Neural progenitor cell (in vitro differentiated cells): ENCODE measurements at regions not wholly inside any gene's neighbourhood (a gene's known extent, or its start where the extent isn't known, plus 50 kb on each side); places are given as distances from the start of the nearest gene placed in this dataset.

ENCODE experiments used
- CTCF ChIP-seq: fragments of 200-600 bp; sonication (generic); IDR thresholded peaks from 2 replicates; pipeline ENCODE4 v1.5.1; 2017; ENCODE audit warnings: antibody characterized with exemption, mild to moderate bottlenecking
- EZH2 ChIP-seq: fragments of 200-600 bp; sonication (generic); IDR thresholded peaks from 2 replicates; pipeline ENCODE4 v1.6.1; 2017; ENCODE audit warnings: antibody characterized with exemption, mild to moderate bottlenecking, moderate library complexity

DNA sequence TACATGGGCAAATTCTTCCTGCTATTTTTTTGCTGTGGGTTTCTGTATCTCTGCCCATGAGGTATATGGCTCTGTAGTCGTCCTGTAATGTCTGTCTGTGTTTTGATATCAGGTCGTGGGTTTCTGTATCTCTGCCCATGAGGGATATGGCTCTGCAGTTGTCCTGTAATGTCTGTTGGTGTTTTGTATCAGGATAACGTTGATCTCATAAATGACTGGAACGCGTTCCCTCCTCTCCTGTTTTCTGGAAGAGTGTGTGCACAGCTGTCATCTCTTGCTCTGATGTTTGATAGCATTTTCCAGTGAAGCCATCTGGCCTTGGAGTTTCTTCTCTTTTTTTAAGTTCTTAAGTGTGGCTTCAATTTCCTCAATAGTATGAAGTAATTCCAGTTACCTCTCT lies 57.2 kb downstream of the SOX1 start:
- no peak for TF ChIP-seq CTCF
- no peak for TF ChIP-seq EZH2
